RWPE2 (cell line): ENCODE measurements at regions not wholly inside any gene's neighbourhood (a gene's known extent, or its start where the extent isn't known, plus 50 kb on each side); places are given as distances from the start of the nearest gene placed in this dataset.

Experiments used
- ATAC-seq: fragments of 200-7000 bp; cut with Tn5 transposase; 3 replicates; pipeline ENCODE4 v1.9.1; 2021; ENCODE audit warnings: low read depth
- DNase-seq: peaks from one replicate; pipeline ENCODE4 v3.0.0-alpha.2; 2020; ENCODE audit warnings: low spot score
- H3K27ac ChIP-seq: fragments of 450-650 bp; 2 replicates; pipeline ENCODE4 v1.5.1; 2017; ENCODE audit warnings: mild to moderate bottlenecking; ENCODE audit not compliant: poor library complexity, severe bottlenecking
- H3K27me3 ChIP-seq: fragments of 250-450 bp; sonication (Bioruptor Pico); 2 replicates; pipeline ENCODE4 v1.5.1; 2021; ENCODE audit warnings: mild to moderate bottlenecking, moderate library complexity; ENCODE audit not compliant: insufficient read depth, poor library complexity, severe bottlenecking
- H3K36me3 ChIP-seq: fragments of 250-450 bp; sonication (Bioruptor Pico); 2 replicates; pipeline ENCODE4 v1.5.1; 2020; ENCODE audit warnings: low read depth, mild to moderate bottlenecking, moderate library complexity
- H3K4me1 ChIP-seq: fragments of 250-450 bp; sonication (Bioruptor Pico); 2 replicates; pipeline ENCODE4 v1.5.1; 2021; ENCODE audit warnings: mild to moderate bottlenecking, moderate library complexity; ENCODE audit not compliant: insufficient read depth, poor library complexity, severe bottlenecking
- H3K4me3 ChIP-seq: fragments of 250-450 bp; sonication (Bioruptor Pico); 2 replicates; pipeline ENCODE4 v1.5.1; 2021; ENCODE audit warnings: mild to moderate bottlenecking, moderate library complexity; ENCODE audit not compliant: severe bottlenecking
- H3K9me3 ChIP-seq: fragments of 250-450 bp; sonication (Bioruptor Pico); 2 replicates; pipeline ENCODE4 v1.5.1; 2021; ENCODE audit warnings: mild to moderate bottlenecking, moderate library complexity; ENCODE audit not compliant: severe bottlenecking
- CTCF ChIP-seq: fragments of 450-650 bp; IDR thresholded peaks from one replicate; pipeline ENCODE4 v1.5.1; 2017; ENCODE audit warnings: mild to moderate bottlenecking, moderate library complexity; ENCODE audit not compliant: poor library complexity, severe bottlenecking

DNA sequence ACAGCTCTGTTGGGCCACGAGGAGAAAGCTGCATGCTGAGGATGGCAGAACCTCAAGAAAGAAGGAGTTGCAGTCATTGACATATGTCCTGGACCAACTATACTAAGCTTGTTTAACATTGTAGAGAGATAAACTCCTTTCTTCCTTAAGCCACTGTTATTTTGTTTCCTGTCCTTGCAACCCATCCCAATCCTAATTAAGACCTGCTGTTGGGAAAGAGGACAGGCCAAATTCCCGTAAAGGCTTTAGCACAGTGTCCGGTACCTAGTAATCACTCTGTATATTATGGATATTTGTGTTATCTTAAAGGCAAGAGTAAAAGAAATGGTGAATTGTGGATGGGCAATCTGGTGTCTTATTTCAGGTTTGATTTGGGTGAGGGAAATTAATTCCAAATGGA lies 53.5 kb upstream of the WSCD2 start:
- no peak for DNase-seq
- H3K9me3 ChIP-seq, result no peaks in the 10 kb centered on the region
- H3K27ac ChIP-seq, result no peak overlapping the region
- no peaks in the 10 kb centered on the region for H3K36me3 ChIP-seq
- ATAC-seq, result no peak
- no peak overlapping the region for H3K4me3 ChIP-seq
- H3K4me1 ChIP-seq, result no peaks in the 10 kb centered on the region
- no peak for TF ChIP-seq CTCF
- H3K27me3 ChIP-seq, result no peaks in the 10 kb centered on the region

- no peak for TF ChIP-seq CTCF
- Histone ChIP-seq H3K36me3 (no peaks in the 10 kb centered on the region), H3K27ac (no peak overlapping the region), H3K4me1 (no peaks in the 10 kb centered on the region), H3K4me3 (no peak overlapping the region), H3K9me3 (no peaks in the 10 kb centered on the region), H3K27me3 (no peaks in the 10 kb centered on the region)
- DNase-seq (no peak), ATAC-seq (no peak)
These were observed 52.5 kb upstream of the WSCD2 start for GRCh38 chr12:108076556-108076955.

DNA sequence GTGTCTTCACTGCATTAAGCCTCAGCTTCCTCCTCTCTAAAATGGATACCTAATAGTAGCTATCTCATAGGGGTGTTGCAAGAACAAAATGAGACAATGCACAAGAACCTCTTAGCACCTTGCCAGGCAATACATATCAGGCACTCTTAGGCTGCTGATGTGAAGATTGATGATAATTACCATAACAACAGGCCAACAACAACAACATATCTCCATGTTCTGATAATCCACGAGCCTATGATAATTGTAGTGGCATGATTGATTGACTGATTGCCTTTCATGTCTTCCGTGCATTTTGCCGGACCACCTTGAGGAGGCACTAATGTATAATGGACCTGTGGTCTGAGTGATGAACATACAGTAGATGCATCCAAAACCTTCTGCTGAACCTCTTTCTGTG lies 50.7 kb upstream of the WSCD2 start:
- TF ChIP-seq CTCF, result no peak
- Histone ChIP-seq H3K36me3 (no peaks in the 10 kb centered on the region), H3K4me1 (no peaks in the 10 kb centered on the region), H3K9me3 (no peaks in the 10 kb centered on the region), H3K27me3 (no peaks in the 10 kb centered on the region), H3K27ac (no peak overlapping the region), H3K4me3 (no peak overlapping the region)
- ATAC-seq (no peak), DNase-seq (no peak)
